H1 (cell line): ENCODE measurements at regions not wholly inside any gene's neighbourhood (a gene's known extent, or its start where the extent isn't known, plus 50 kb on each side); places are given as distances from the start of the nearest gene placed in this dataset.

Source experiments
- BACH1 ChIP-seq: IDR thresholded peaks from 2 replicates; pipeline ENCODE4 v1.6.1; 2012; ENCODE audit warnings: low read length, improper control_type of control experiment
- EZH2 ChIP-seq: fragments of 200-600 bp; sonication (generic); IDR thresholded peaks from 2 replicates; pipeline ENCODE4 v1.7.1; 2012; ENCODE audit warnings: low read depth, mild to moderate bottlenecking, moderate library complexity, low read length, inconsistent platforms; ENCODE audit not compliant: severe bottlenecking
- GABPA ChIP-seq: IDR thresholded peaks from 2 replicates; pipeline ENCODE4 v1.6.1; 2011; ENCODE audit warnings: mild to moderate bottlenecking, low read length, moderate library complexity, borderline replicate concordance; ENCODE audit not compliant: insufficient read depth
- NANOG ChIP-seq: IDR thresholded peaks from 2 replicates; pipeline ENCODE4 v1.6.1; 2011; ENCODE audit warnings: low read length, low read depth, mild to moderate bottlenecking, inconsistent platforms; ENCODE audit not compliant: insufficient read depth, poor library complexity, severe bottlenecking
- POLR2A ChIP-seq, 2 experiments: IDR thresholded peaks; 1 replicate in 1 of 2; 2 replicates in 1 of 2; pipeline ENCODE4 v1.6.1; 2011; ENCODE audit warnings: low read depth in 2 of 2, low read length in 2 of 2, mild to moderate bottlenecking in 2 of 2; ENCODE audit errors: control extremely low read depth in 1 of 2
- SP1 ChIP-seq: IDR thresholded peaks from 2 replicates; pipeline ENCODE4 v1.6.1; 2011; ENCODE audit warnings: low read depth, low read length
- SP4 ChIP-seq: IDR thresholded peaks from 2 replicates; pipeline ENCODE4 v1.6.1; 2012; ENCODE audit warnings: low read length, inconsistent platforms
- TAF1 ChIP-seq: IDR thresholded peaks from 2 replicates; pipeline ENCODE4 v1.6.1; 2011; ENCODE audit warnings: mild to moderate bottlenecking, low read depth, low read length
- TF ChIP-seq, protein P1 (sequence below), 3 experiments: IDR thresholded peaks; 1 replicate in 2 of 3; 2 replicates in 1 of 3; pipeline versions ENCODE4 v1.5.1 to v1.6.1; 2011; ENCODE audit warnings: low read length in 3 of 3, mild to moderate bottlenecking in 3 of 3, inconsistent platforms in 2 of 3, low read depth in 1 of 3, moderate library complexity in 1 of 3; ENCODE audit not compliant: insufficient read depth in 1 of 3; ENCODE audit errors: control extremely low read depth in 1 of 3
- TF ChIP-seq, protein P2 (sequence below): IDR thresholded peaks from 2 replicates; pipeline ENCODE4 v1.6.1; 2011; ENCODE audit warnings: low read length, improper control_type of control experiment

DNA sequence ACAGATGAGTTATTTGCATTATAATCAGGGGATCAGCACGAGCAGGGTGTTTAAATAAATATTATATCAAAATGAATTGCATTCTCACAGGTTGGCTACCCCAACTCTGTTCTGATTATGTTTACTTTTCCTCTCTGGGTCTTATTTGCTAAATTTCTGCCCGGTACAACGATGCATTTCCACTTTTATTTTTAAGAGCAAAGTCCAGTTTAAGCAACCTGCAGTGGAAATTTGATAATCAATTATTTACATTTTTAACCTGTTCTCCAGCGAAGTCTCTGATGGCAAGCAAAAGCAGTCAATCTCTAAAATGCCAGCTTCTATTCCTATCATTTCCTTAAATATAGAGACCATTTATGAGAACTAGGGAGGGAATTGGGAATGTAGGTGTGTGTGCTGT is 966.6 kb upstream of the SOX11 start:
- TF ChIP-seq BACH1 (no peak), SP4 (no peak), POLR2A (IDR thresholded peaks at IDR 0.05; ENCODE audit: control extremely low read depth in 1 of 2, low read depth in 2 of 2, low read length in 2 of 2) (no peak), EZH2 (no peak), TAF1 (no peak), NANOG (no peak), GABPA (no peak), SP1 (no peak)
- TF ChIP-seq, protein P1, sequence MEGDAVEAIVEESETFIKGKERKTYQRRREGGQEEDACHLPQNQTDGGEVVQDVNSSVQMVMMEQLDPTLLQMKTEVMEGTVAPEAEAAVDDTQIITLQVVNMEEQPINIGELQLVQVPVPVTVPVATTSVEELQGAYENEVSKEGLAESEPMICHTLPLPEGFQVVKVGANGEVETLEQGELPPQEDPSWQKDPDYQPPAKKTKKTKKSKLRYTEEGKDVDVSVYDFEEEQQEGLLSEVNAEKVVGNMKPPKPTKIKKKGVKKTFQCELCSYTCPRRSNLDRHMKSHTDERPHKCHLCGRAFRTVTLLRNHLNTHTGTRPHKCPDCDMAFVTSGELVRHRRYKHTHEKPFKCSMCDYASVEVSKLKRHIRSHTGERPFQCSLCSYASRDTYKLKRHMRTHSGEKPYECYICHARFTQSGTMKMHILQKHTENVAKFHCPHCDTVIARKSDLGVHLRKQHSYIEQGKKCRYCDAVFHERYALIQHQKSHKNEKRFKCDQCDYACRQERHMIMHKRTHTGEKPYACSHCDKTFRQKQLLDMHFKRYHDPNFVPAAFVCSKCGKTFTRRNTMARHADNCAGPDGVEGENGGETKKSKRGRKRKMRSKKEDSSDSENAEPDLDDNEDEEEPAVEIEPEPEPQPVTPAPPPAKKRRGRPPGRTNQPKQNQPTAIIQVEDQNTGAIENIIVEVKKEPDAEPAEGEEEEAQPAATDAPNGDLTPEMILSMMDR (IDR thresholded peaks at IDR 0.05; ENCODE audit: control extremely low read depth in 1 of 3, insufficient read depth in 1 of 3, low read depth in 1 of 3, low read length in 3 of 3) = no peak
- TF ChIP-seq, protein P2, sequence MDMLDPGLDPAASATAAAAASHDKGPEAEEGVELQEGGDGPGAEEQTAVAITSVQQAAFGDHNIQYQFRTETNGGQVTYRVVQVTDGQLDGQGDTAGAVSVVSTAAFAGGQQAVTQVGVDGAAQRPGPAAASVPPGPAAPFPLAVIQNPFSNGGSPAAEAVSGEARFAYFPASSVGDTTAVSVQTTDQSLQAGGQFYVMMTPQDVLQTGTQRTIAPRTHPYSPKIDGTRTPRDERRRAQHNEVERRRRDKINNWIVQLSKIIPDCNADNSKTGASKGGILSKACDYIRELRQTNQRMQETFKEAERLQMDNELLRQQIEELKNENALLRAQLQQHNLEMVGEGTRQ = no peak
